ENCODE measurements at regions not wholly inside any gene's neighbourhood (a gene's known extent, or its start where the extent isn't known, plus 50 kb on each side); places are given as distances from the start of the nearest gene placed in this dataset.
"Not testable (repeated sequence)": the region's sequence is repeated elsewhere in the genome, so short reads cannot be mapped to it uniquely, and the experiment has no call there.

DNA sequence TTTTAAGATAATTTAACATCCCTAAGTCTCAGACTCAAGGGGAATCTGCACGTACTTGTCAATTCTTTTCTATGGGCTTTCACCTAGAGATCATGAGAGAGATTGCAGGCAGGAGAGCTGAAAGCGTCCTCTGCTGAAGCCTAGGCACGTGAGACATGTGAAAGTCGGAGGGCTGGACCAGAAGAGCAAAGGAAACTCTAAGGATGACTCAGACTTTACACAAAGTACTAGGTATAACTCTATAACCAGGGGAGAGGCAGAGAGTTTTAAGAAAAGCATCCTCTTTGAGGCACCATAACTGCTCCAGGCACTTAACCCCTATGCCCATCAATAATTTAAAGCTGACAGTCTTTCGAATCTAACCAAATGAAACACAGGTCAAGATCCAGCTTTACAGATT is 436.6 kb downstream of the VGLL3 start:
- DNase-seq (ENCODE audit: low spot score), result no peak

GRCh38 chr3:86547692-86548091 is 443.3 kb downstream of the VGLL3 start:
- DNase-seq (ENCODE audit: low spot score), result no peak

DNA sequence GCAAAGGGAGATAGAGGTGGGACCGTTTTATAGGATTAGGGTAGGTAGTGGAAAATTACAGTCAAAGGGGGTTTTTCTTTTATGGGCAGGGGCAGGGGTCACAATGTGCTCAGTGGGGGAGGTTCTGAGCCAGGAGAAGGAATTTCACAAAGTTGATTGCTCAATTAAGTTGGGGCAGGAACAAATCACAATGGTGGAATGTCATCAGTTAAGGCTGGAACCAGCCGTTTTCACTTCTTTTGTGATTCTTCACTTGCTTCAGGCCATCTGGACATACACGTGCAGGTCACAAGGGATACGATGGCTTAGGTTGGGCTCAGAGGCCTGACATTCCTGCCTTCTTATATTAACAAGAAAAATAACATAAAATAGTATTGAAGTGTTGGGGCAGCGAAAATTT is 453.8 kb downstream of the VGLL3 start:
- no peak for DNase-seq (ENCODE audit: low spot score)

GRCh38 chr3:86519819-86520218 is 471.1 kb downstream of the VGLL3 start:
- no peak for DNase-seq (ENCODE audit: low spot score)

DNA sequence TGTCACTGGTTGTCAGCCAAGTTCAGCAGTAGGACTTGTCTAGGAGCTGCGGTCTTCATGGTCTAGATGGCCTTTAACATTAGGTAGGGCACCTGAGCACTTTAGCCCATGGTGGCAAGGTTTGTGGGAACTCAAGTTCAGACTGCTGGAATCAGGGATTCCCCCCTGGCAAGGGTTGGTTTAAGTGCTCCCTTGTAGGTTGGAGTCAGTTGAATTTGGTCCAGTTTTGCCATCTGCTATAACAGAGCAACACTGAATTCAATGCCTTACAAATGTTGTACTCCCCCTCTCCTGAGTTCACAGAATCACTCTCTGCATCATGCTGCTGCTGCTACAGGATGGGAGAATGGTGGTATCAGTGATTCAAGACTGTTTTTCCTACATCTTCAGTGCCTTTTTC is 509.3 kb downstream of the VGLL3 start:
- no peak for DNase-seq (ENCODE audit: low spot score)

- no peak for DNase-seq (ENCODE audit: low spot score)
These were observed 509.9 kb downstream of the VGLL3 start for GRCh38 chr3:86481031-86481430.

- no peak for DNase-seq (ENCODE audit: low spot score)
These were observed 526.8 kb downstream of the VGLL3 start for GRCh38 chr3:86464180-86464579.

DNA sequence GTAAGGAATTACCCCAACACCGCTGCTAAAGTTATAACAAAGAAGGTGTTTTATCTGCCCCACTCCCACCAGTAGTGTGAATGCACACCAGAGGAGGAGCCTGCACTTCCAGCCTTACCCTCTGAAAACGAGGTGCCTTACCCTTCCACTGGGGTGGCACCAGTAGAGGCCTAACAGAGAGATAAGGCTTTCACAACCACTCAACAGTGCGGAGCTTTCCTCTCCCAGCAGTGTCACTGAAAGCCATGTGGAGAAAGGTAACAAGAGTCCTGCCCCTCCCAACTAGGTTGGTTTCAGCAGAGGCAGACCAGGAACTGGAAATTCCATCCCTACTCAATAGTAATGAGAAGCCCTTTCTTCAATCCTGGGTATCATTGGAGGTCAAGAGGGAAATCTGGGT is 539.2 kb downstream of the VGLL3 start:
- no peak for DNase-seq (ENCODE audit: low spot score)

DNA sequence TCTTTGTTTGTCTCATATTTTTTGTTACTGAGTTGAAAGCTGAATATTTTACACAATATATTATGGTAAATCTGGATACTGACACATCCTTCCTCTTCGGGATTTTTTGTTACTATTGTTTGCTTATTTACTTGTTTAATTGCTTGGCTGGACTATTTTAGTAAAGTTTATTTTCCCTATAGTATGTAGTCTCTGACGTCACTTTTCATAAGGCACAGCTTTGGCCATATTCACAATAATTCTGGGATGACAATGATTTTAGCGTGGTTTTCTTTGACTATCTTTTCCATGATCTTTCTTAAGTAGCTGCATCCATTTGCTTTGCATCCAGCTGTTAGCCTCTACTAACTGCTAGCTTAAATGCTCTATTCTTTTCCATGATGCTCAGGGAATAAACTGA is 552.4 kb downstream of the VGLL3 start:
- no peak for DNase-seq (ENCODE audit: low spot score)

- DNase-seq (ENCODE audit: low spot score), result no peak
These were observed 563.6 kb downstream of the VGLL3 start for GRCh38 chr3:86427343-86427742.

GRCh38 chr3:86420990-86421739 is 569.8 kb downstream of the VGLL3 start:
- DNase-seq (ENCODE audit: low spot score), result no peak

- DNase-seq (ENCODE audit: low spot score), result no peak
These were observed 572.1 kb downstream of the VGLL3 start for GRCh38 chr3:86418861-86419260.

DNA sequence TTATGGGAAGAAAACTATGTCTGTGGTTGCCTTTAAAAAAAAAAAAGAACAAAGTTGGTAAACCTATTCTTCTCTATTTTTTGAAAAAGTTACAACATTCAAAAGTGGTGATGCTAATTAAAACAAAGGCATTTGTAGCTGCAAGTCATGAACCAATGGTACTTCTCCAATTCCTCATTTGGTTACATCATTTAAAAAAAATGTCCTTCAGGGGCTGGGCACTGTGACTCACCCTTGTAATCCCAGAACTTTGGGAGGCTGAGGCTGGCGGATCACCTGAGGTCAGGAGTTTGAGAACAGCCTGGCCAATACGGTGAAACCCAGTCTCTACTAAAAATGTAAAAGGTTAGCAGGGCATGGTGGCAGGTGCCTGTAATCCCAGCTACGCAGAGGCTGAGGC is 574.6 kb downstream of the VGLL3 start:
- no peak for DNase-seq (ENCODE audit: low spot score)

- no peak for DNase-seq (ENCODE audit: low spot score)
These were observed 577.3 kb downstream of the VGLL3 start for GRCh38 chr3:86413645-86414044.

- DNase-seq (ENCODE audit: low spot score), result no peak
These were observed 580.4 kb downstream of the VGLL3 start for GRCh38 chr3:86410587-86410986.

DNA sequence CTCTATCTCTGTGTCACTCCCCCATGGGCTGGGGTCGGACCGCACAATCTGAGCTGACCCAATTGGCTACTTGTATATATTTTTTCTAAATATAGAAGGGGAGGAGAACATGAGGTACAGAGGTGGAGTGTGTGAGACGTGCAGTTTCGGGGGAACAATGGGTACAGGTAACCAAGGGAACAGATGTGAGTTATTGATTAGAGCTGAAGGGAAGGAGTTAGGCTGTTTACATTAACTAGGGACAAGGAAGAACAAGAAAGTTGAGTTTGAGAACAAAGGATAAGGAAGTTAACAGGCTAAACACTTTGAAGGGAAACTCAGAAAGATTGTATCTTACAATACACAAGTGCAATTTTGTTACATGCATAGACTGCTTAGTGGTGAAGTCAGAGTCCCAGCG is 601.2 kb downstream of the VGLL3 start:
- not testable (repeated sequence) for DNase-seq (ENCODE audit: low spot score)

GRCh38 chr3:86388820-86389219 is 602.1 kb downstream of the VGLL3 start:
- no peak for DNase-seq (ENCODE audit: low spot score)

DNA sequence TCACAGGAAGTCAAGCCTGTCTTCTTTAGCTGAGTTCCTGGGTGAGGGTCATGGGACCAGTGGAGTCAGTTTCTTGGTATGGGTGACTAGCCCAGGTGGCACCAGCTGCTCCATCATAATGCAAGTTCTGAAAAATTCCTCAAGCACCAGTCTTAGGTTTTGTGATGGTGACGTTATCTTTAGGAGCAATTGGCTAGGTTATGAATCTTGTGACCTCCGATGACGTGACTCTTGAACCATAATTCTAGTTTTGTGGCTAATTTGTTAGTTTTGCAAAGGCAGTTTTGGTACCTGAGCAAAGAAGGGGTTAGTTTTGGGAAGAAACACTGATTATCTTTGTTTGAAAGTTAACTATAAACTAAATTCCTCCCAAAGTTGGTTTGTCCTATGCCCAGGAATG is 608.4 kb downstream of the VGLL3 start:
- no peak for DNase-seq (ENCODE audit: low spot score)

- no peak for DNase-seq (ENCODE audit: low spot score)
These were observed 609.7 kb downstream of the VGLL3 start for GRCh38 chr3:86381247-86381646.

GRCh38 chr3:86379280-86379679 is 611.7 kb downstream of the VGLL3 start:
- no peak for DNase-seq (ENCODE audit: low spot score)

GRCh38 chr3:86378829-86379228 is 612.1 kb downstream of the VGLL3 start:
- no peak for DNase-seq (ENCODE audit: low spot score)

DNA sequence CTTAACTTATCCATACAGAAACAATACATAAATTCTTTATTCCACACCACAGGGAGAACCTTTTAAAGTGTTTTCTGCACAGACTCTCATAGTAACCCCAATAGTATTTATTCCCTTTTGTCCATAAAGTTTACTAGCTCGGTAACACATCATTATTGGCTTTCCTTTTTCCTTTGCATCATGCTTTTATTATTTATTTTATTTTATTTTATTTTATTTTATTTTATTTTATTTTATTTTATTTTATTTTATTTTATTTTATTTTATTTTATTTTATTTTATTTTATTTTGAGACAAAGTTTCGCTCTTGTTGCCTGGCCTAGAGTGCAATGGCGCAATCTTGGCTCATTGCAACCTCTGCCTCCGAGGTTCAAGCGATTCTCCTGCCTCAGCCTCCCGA is 655.4 kb downstream of the VGLL3 start:
- DNase-seq (ENCODE audit: low spot score), result not testable (repeated sequence)

GRCh38 chr3:86333636-86334035 is 657.3 kb downstream of the VGLL3 start:
- DNase-seq (ENCODE audit: low spot score), result no peak

- DNase-seq (ENCODE audit: low spot score), result no peak
These were observed 687.0 kb downstream of the VGLL3 start for GRCh38 chr3:86303935-86304334.
